CD14-positive monocyte (primary cell): ENCODE measurements at regions not wholly inside any gene's neighbourhood (a gene's known extent, or its start where the extent isn't known, plus 50 kb on each side); places are given as distances from the start of the nearest gene placed in this dataset.

Experiments
- DNase-seq, 3 donors: peaks; one replicate each; pipeline ENCODE4 v3.0.0-alpha.2; 2011 to 2022
- H2AFZ ChIP-seq: 2 replicates; pipeline ENCODE4 v1.6.0; 2012; ENCODE audit warnings: mild to moderate bottlenecking, low read depth, low read length, inconsistent platforms; ENCODE audit not compliant: insufficient read depth, poor library complexity, severe bottlenecking
- H3K27ac ChIP-seq, 2 donors: 1 replicate in 1 of 2; 2 replicates in 1 of 2; pipeline ENCODE4 v1.5.1; 2012 to 2013; ENCODE audit warnings: low read length in 2 of 2, control low read depth in 1 of 2, inconsistent platforms in 1 of 2, low read depth in 1 of 2, mild to moderate bottlenecking in 1 of 2
- H3K27me3 ChIP-seq, 2 donors: one replicate each; pipeline versions ENCODE4 v1.6.0 to v1.6.1; 2011 to 2013; ENCODE audit warnings: low read length in 2 of 2; ENCODE audit not compliant: control insufficient read depth in 2 of 2, insufficient read depth in 2 of 2
- H3K36me3 ChIP-seq, 2 donors: replicated peaks in 1 of 2; 1 replicate in 1 of 2; 2 replicates in 1 of 2; pipeline versions ENCODE4 v1.5.1 to v1.6.1; 2012 to 2013; ENCODE audit warnings: low read length in 2 of 2, control low read depth in 1 of 2, inconsistent platforms in 1 of 2, mild to moderate bottlenecking in 1 of 2; ENCODE audit not compliant: insufficient read depth in 2 of 2, control insufficient read depth in 1 of 2
- H3K4me1 ChIP-seq, 2 donors: 1 replicate in 1 of 2; 2 replicates in 1 of 2; pipeline versions ENCODE4 v1.5.1 to v1.6.1; 2012 to 2013; ENCODE audit warnings: low read length in 2 of 2, control low read depth in 1 of 2, inconsistent platforms in 1 of 2, mild to moderate bottlenecking in 1 of 2, moderate library complexity in 1 of 2; ENCODE audit not compliant: insufficient read depth in 2 of 2, control insufficient read depth in 1 of 2
- H3K4me2 ChIP-seq: replicated peaks from 2 replicates; pipeline ENCODE3; 2012; ENCODE audit warnings: low read length, moderate library complexity, mild to moderate bottlenecking; ENCODE audit not compliant: poor library complexity, severe bottlenecking; ENCODE audit errors: extremely low read depth
- H3K4me3 ChIP-seq, 3 experiments: fragments of 200-600 bp in 1 of 3; sonication (generic) in 1 of 3; replicated peaks in 1 of 3; 1 replicate in 2 of 3; 2 replicates in 1 of 3; pipeline ENCODE4 v1.5.1; 2011 to 2013; ENCODE audit warnings: low read length in 3 of 3, mild to moderate bottlenecking in 3 of 3, control low read depth in 2 of 3, low read depth in 2 of 3, inconsistent platforms in 1 of 3, moderate library complexity in 1 of 3
- H3K79me2 ChIP-seq: 2 replicates; pipeline ENCODE4 v1.6.0; 2012; ENCODE audit warnings: mild to moderate bottlenecking, control low read depth, inconsistent platforms, low read length, moderate library complexity; ENCODE audit not compliant: insufficient read depth
- H3K9ac ChIP-seq: 2 replicates; pipeline ENCODE4 v1.6.0; 2017; ENCODE audit warnings: low read length, mild to moderate bottlenecking; ENCODE audit not compliant: insufficient read depth, poor library complexity, severe bottlenecking
- H3K9me3 ChIP-seq, 2 donors: replicated peaks in 1 of 2; 1 replicate in 1 of 2; 2 replicates in 1 of 2; pipeline versions ENCODE4 v1.5.1 to v1.6.1; 2012 to 2013; ENCODE audit warnings: low read length in 2 of 2, control low read depth in 1 of 2; ENCODE audit not compliant: control insufficient read depth in 1 of 2, insufficient read depth in 1 of 2
- H4K20me1 ChIP-seq: 2 replicates; pipeline ENCODE4 v1.6.0; 2012; ENCODE audit warnings: mild to moderate bottlenecking, low read length, control low read depth, moderate library complexity; ENCODE audit not compliant: insufficient read depth
- H3K27ac Mint-ChIP-seq, 7 donors: one replicate each; pipeline ENCODE4 v1.8.0; 2020; ENCODE audit warnings: mild to moderate bottlenecking in 7 of 7, mixed read lengths in 7 of 7, moderate library complexity in 6 of 7, inconsistent platforms in 2 of 7
- H3K27me3 Mint-ChIP-seq, 3 donors: one replicate each; pipeline ENCODE4 v1.8.0; 2021 to 2022; ENCODE audit warnings: low read depth in 3 of 3, mild to moderate bottlenecking in 3 of 3, mixed read lengths in 3 of 3, moderate library complexity in 3 of 3, inconsistent platforms in 1 of 3
- H3K36me3 Mint-ChIP-seq, 2 donors: one replicate each; pipeline ENCODE4 v1.8.0; 2020; ENCODE audit warnings: mixed read lengths in 2 of 2, inconsistent platforms in 1 of 2, mild to moderate bottlenecking in 1 of 2
- H3K4me1 Mint-ChIP-seq: one replicate; pipeline ENCODE4 v1.8.0; 2020; ENCODE audit warnings: mild to moderate bottlenecking, mixed read lengths
- H3K4me3 Mint-ChIP-seq, 2 donors: one replicate each; pipeline ENCODE4 v1.8.0; 2020; ENCODE audit warnings: mild to moderate bottlenecking in 2 of 2, mixed read lengths in 2 of 2, moderate library complexity in 1 of 2
- H3K9me3 Mint-ChIP-seq, 7 donors: one replicate each; pipeline ENCODE4 v1.8.0; 2020 to 2022; ENCODE audit warnings: mixed read lengths in 7 of 7, mild to moderate bottlenecking in 6 of 7, moderate library complexity in 6 of 7, inconsistent platforms in 2 of 7
- WGBS: methylation state at CpG from one replicate; pipeline ENCODE4 v1.1.5; 2013; ENCODE audit warnings: missing lambda C conversion rate; ENCODE audit not compliant: insufficient coverage; 5-methylcytosine and 5-hydroxymethylcytosine counted together
- intact Hi-C, 2 donors: fragments of 100-400 bp; cut with micrococcal nuclease; formaldehyde crosslinking; loops; one replicate each; pipeline versions ENCODE4 v1.15.0 to v1.15.1; 2023
- TF ChIP-seq, protein P1 (sequence below): fragments of 200-600 bp; IDR thresholded peaks from one replicate; pipeline ENCODE4 v1.8.0; 2022; ENCODE audit warnings: antibody characterized with exemption, mild to moderate bottlenecking

DNA sequence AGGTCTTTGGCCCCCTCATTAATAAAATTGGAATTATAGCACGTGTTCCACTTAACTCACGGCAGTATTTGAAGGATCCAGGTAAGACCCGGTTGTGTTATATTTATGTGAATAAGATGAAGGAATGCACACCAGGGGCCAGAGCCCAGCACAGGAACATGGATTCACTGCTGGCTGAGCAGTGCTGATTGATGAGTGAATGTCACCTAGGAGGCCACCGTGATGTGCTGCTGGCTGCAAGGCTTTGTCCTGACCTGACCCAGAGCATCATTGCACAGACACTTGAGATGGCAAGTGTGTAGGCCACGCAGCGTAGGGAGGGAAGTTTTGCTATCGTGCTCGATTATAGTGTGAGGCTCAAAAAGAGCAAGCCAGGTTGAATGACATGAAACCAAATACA, 350.7 kb upstream of the MGMT start:
- H3K9me3 Mint-ChIP-seq: peaks cover 0 to 6% (median 0%) of the 10 kb centered on the region in 7 donors
- no peak overlapping the region for H3K27ac Mint-ChIP-seq
- H3K4me1 Mint-ChIP-seq: no peaks in the 10 kb centered on the region

GRCh38 chr10:129120441-129120840, 346.6 kb upstream of the MGMT start:
- no peaks in the 10 kb centered on the region for H3K27me3 ChIP-seq
- DNase-seq: no peak
- WGBS: no CpG with 5 or more reads among the region's 2 CpGs
- TF ChIP-seq, protein P1, sequence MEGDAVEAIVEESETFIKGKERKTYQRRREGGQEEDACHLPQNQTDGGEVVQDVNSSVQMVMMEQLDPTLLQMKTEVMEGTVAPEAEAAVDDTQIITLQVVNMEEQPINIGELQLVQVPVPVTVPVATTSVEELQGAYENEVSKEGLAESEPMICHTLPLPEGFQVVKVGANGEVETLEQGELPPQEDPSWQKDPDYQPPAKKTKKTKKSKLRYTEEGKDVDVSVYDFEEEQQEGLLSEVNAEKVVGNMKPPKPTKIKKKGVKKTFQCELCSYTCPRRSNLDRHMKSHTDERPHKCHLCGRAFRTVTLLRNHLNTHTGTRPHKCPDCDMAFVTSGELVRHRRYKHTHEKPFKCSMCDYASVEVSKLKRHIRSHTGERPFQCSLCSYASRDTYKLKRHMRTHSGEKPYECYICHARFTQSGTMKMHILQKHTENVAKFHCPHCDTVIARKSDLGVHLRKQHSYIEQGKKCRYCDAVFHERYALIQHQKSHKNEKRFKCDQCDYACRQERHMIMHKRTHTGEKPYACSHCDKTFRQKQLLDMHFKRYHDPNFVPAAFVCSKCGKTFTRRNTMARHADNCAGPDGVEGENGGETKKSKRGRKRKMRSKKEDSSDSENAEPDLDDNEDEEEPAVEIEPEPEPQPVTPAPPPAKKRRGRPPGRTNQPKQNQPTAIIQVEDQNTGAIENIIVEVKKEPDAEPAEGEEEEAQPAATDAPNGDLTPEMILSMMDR: no peak
- Mint-ChIP-seq H3K27me3 (peaks cover 4 to 6% (median 4%) of the 10 kb centered on the region in 3 donors), H3K36me3 (no peaks in the 10 kb centered on the region), H3K27ac (no peak overlapping the region), H3K4me3 (peak overlapping the region in 1 of 2 donors; percentile 44), H3K9me3 (peaks cover 0 to 6% (median 0%) of the 10 kb centered on the region in 7 donors), H3K4me1 (no peaks in the 10 kb centered on the region)
- H3K4me2 ChIP-seq: no peak overlapping the region
- H4K20me1 ChIP-seq: no peaks in the 10 kb centered on the region
- H3K36me3 ChIP-seq: no peaks in the 10 kb centered on the region
- H3K9me3 ChIP-seq: no peaks in the 10 kb centered on the region
- intact Hi-C loops: no loop called here
- no peaks in the 10 kb centered on the region for H3K4me1 ChIP-seq
- no peaks in the 10 kb centered on the region for H3K79me2 ChIP-seq
- H2AFZ ChIP-seq: no peak overlapping the region
- no peak overlapping the region for H3K9ac ChIP-seq
- no peak overlapping the region for H3K27ac ChIP-seq
- H3K4me3 ChIP-seq: no peak overlapping the region

More for the DNA sequence above, 350.7 kb upstream of the MGMT start:
- 100% methylated on average over 3 of the region's 8 CpGs for WGBS
- H3K9ac ChIP-seq: no peak overlapping the region
- H3K4me3 Mint-ChIP-seq: no peak overlapping the region
- H3K36me3 Mint-ChIP-seq: no peaks in the 10 kb centered on the region
- TF ChIP-seq, protein P1: no peak
- no peaks in the 10 kb centered on the region for H4K20me1 ChIP-seq
- DNase-seq: no peak
- intact Hi-C loops: no loop called here
- no peak overlapping the region for H2AFZ ChIP-seq
- H3K4me2 ChIP-seq: no peak overlapping the region
- no peaks in the 10 kb centered on the region for H3K9me3 ChIP-seq
- peaks cover 4 to 6% (median 5%) of the 10 kb centered on the region in 3 donors for H3K27me3 Mint-ChIP-seq
- H3K36me3 ChIP-seq: no peaks in the 10 kb centered on the region
- no peaks in the 10 kb centered on the region for H3K79me2 ChIP-seq
- H3K4me3 ChIP-seq: no peak overlapping the region
- H3K27me3 ChIP-seq: no peaks in the 10 kb centered on the region
- no peaks in the 10 kb centered on the region for H3K4me1 ChIP-seq
- H3K27ac ChIP-seq: no peak overlapping the region
